Effector memory CD8-positive, alpha-beta T cell (primary cell): ENCODE measurements at regions not wholly inside any gene's neighbourhood (a gene's known extent, or its start where the extent isn't known, plus 50 kb on each side); places are given as distances from the start of the nearest gene placed in this dataset.

Source experiments
- ATAC-seq: fragments of 150-1000 bp; cut with Tn5 transposase; replicated peaks from 2 replicates; pipeline ENCODE4 v1.10.0; 2021; ENCODE audit warnings: mild to moderate bottlenecking, moderate library complexity
- DNase-seq, 3 experiments: peaks; one replicate each; pipeline ENCODE4 v3.0.0; 2021
- H3K27ac Mint-ChIP-seq, 2 donors: one replicate each; pipeline ENCODE4 v1.8.0; 2022; ENCODE audit warnings: mild to moderate bottlenecking in 2 of 2, mixed read lengths in 2 of 2, moderate library complexity in 2 of 2
- H3K27me3 Mint-ChIP-seq, 2 donors: one replicate each; pipeline ENCODE4 v1.8.0; 2022; ENCODE audit warnings: mixed read lengths in 2 of 2
- H3K36me3 Mint-ChIP-seq: one replicate; pipeline ENCODE4 v1.8.0; 2022; ENCODE audit warnings: mild to moderate bottlenecking, moderate library complexity, mixed read lengths; ENCODE audit not compliant: insufficient read depth
- H3K4me1 Mint-ChIP-seq, 2 donors: one replicate each; pipeline ENCODE4 v1.8.0; 2022; ENCODE audit warnings: low read depth in 2 of 2, mixed read lengths in 2 of 2
- H3K4me3 Mint-ChIP-seq, 2 donors: one replicate each; pipeline ENCODE4 v1.8.0; 2022; ENCODE audit warnings: mild to moderate bottlenecking in 2 of 2, mixed read lengths in 2 of 2, moderate library complexity in 2 of 2
- H3K9me3 Mint-ChIP-seq, 2 donors: one replicate each; pipeline ENCODE4 v1.8.0; 2022; ENCODE audit warnings: mixed read lengths in 2 of 2

DNA sequence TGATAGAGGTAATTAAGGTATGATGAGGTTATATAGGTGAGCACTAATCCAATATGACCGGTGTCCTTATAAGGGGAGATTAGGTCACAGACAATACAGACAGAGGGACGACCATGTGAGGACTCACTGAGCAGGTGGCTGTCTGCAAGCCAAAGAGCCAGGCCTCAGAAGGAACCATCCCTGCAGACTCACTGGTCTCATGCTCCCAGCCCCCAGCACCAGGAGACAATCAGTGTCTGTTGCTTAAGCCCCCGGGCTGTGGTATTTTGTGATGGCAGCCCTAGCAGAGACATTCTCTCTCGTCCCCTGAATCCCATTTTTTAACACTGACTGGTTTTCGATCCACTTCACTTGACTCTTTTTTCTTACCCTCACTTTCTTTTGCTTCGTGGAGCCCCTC lies 51.9 kb upstream of the PABPC3 start:
- no peak for DNase-seq
- ATAC-seq: no peak
- H3K36me3 Mint-ChIP-seq: no peaks in the 10 kb centered on the region
- no peak overlapping the region for H3K4me3 Mint-ChIP-seq
- peaks cover 64 to 82% of the 10 kb centered on the region in 2 donors for H3K27me3 Mint-ChIP-seq
- H3K9me3 Mint-ChIP-seq: no peaks in the 10 kb centered on the region
- no peaks in the 10 kb centered on the region for H3K4me1 Mint-ChIP-seq
- H3K27ac Mint-ChIP-seq: no peak overlapping the region
